Left hindlimb (tissue), 1 donor: ENCODE measurements at regions not wholly inside any gene's neighbourhood (a gene's known extent, or its start where the extent isn't known, plus 50 kb on each side); places are given as distances from the start of the nearest gene placed in this dataset.

Experiments used
- DNase-seq: peaks from one replicate; pipeline ENCODE4 v3.0.0-alpha.2; 2018

DNA sequence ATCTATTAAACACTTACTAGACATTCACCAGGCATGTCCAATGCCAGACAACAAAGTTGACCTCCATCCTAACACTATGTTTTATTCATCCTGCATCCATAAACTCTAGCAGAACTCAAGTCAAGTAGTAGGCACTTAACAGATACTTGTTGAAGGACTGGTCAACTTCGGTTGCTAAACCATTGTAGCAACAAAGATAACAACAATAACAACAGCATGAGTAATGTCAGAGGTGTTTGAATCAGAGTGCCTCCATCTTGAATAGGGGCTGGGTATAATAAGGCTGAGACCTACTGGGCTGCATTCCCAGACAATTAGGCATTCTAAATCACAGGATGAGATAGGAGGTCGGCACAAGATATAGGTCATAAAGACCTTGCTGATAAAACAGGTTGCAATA is 180.5 kb upstream of the ZNF462 start:
- DNase-seq = no peak

DNA sequence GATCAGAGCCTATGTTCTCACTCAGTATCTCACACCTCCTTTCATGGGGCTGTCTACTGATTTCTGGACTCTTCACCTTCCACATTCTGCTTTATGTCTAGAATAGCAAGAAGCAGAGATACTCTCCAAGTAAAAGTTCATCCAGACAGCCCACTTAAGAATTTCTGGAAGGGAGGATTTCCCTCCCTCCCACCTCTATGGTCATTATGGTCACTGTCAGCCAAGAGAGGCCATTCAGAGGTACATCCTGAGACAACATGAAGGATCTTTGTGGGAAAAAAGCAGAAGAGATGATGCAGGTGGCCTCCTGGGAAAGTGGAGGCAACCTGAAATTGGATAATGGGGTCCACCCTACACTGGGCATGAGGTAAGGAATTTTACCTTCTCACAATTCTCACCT is 179.5 kb upstream of the ZNF462 start:
- DNase-seq = no peak

DNA sequence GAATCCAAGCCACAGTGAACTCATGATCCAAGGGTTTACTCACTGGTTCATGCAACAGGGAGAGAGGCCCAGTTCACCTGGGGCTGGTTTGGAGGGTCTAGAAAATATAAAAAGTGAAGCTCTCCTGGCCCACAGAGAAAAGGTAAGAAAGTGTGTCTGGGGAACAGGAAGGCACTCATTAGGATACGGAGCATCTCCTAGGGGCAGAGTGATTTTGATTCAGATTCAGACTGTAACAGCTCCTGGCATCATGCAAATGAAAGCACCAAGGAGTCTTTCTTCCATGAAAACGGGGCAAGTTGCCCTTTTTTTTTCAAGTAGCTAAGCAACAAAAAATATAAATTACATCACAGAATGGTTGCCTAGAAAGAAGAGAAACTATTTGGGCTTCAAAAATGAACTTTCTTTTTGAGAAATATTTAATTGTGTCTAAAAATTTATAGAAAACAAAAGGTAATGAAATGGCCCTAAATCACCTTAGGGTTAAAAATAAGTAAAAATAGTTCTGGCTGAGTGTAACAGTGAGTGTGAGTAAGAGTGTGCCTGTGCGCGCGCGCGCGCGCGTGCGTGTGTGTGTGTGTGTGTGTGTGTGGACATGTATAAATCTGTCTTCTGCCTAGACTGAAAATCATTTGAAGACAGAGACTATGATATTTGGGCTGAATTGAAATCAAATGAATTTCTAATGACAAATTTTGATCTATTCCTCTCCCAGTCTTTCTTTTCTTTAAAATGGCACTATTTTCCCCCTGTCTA is 177.8 kb upstream of the ZNF462 start:
- DNase-seq = no peak

DNA sequence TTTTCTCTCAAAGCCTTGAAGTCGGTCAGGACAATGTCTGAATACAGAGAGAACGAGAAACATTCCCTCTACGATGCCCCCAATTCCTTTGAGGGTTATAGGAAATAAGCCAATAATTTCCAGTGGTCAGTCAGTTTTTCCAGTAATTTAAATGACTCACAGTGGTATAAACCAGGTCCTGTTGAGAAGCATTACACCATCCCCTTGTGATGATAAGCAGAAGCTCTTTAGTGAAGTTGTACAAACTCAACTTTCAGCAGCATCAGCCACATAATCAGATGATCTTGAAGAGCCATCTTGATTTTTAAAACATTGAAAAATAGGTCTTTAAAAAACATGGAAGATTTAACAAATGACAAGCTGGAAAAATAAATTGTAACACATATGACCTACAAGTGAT is 173.9 kb upstream of the ZNF462 start:
- no peak for DNase-seq

DNA sequence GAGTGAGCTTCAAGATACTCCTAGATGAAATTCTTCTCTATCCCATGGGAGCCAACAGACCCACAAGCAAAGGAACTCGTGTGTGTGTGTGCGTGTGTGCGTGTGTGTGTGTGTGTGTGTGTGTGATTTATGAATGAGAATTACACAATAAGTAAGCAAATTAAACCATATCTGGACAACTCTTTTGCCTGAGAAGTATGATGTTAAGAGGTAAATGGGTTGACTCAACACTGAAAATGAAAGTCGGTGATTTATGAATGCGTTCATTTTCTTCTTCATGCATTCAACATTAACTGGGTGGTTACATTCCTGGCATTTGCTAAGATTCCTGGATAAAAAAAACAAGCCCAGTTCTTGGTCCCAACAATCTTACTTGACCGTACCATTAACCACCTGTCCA is 171.3 kb upstream of the ZNF462 start:
- DNase-seq = no peak

DNA sequence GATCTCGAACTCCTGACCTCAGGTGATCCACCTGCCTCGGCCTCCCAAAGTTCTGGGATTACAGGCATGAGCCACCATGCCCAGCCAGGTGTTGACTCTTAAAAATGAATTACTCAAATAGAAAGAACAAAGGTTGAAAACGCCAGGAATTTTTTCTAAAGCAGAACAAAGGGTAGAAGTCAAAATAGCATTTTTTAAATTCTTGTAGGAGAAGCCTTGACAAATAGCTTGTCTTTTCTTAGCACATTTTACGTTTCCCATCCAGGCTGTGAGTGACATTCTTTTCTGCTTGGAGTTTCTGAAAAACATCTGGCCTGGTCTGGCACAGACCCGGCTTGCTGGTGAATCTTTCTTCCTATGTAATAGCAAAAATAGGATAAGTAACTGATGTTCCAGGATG is 169.4 kb upstream of the ZNF462 start:
- DNase-seq = no peak

DNA sequence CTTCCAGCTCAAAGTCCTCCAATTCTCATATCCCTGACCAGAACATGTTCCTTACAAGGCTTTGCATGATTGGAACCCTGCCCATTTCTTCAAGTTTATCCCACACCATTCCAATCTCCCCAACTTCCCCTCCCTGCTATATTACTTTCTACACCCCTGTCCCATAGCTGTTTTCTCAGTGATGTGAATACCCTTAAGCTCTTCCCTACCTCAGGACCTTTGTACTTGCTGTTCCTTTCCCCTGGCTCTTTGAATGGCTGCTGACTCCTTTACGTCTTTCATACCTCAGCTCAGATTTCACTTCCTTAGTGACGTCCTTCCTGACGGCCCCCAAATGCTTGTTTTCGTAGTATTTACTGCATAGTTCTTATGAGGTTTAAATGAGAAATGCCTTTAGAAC is 166.2 kb upstream of the ZNF462 start:
- no peak for DNase-seq

DNA sequence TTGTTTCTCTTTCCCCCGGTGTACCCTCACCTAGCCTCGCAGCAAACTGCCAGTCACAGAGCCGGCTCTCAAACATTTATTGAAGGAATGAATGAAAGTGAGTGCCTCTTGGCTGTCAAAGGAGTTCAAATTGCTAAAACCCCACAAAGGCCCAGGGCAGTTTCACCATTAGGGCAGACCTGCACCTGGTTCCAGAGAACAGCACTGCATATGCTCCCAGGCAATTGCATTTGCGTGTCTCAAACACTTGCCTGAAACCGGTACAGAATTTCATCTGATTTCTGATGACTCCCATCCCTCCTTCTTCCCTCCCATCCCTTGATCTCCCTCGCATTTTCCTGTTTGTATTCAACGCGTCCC is 165.6 kb upstream of the ZNF462 start:
- DNase-seq = peak; percentile 36

DNA sequence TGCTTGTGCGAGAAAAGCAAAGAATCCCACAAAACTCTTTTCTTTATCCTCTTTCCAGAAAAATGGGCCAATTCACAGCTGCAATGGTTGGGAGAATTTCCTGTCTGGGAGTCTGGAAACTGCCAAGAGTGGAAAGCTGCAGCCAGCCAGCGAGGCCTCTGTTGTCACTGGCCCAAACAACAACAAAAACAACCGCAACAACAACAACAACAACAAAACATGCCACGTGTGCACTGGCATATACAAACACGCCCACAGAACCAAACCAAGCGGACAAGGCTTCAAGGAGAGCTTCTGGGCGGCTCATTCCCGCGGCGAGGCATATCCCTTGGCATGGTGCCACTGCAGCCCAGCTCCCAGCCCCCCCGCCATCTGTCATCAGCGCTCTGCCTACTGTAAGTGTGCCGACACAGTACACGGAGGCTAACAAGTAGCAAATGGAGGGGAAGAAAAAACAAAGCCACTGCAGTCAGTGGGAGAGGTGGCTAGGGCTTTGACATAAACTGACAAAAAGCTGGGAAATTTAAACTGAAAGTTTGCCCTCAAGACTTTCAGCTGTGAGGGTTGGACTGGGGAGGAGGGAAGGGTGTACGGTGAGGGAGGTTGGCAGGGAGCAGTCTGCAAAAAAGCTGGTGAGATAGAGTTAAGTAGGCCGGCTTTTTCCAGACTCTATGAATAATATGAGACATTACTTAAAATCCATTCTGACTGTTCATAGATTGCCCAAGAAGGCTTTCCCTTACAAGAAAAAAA is 165.0 kb upstream of the ZNF462 start:
- peak; percentile 89 for DNase-seq

DNA sequence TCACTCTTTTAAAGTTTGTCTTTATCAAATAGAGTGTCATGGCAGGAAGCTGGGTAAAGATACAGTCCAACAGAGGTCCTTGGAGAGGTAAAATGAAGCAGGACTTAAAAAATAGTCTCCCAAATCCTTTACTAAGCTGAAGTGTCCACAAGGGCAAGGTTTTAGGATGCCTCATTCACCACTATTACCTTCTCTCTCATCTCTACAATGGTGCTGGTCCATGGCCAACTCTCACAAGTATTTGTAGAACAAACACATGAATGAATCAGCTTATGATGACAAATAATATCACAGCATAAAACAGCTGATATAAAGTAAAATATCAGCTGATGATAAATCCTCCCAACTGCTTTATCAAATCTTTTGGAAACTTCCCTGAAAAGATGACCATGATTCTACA is 162.3 kb upstream of the ZNF462 start:
- no peak for DNase-seq

DNA sequence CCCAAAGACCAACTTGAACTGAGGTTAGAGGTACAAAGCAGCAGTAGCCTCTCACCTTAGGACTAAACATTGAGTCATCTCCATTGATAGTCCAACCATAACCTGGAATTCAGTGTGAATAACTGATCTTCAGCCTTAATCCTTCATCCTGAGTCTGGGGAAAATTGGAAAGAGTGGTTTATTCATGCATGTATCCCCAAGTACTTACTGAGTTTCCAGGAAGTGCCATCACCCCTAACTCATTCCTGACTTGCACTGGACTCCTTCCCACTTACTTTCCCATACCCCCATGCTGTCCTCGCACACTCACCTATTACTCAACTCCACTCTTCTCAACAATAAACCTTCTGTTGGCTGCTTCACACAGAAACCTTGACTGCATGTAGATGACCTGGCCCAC is 161.4 kb upstream of the ZNF462 start:
- DNase-seq = no peak

DNA sequence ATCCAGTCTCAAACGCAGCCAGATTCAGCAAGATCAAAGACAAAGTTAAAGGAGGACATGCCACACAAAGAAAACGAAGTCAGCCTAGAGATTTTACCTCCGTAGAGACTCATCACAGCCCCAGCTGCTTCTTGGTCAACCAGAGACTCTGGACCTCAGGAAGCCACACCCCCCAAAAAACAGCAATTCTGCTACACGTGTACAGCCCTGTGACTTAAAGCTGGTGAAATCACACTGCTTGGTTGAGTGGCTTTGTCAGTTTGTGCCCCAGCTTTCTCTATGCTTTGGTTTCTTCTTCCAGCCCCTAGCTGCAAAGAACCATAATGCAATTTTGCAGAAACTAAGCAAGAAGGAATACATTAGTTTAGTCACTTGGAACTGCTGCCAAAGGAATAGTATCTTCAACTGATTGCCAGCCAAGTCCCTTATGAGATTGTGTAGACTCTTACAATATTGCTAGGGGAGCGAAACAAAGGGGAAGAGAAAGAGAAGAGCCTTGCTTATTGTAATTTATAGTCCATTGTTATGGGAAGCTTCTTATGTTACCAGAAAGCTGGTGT is 158.8 kb upstream of the ZNF462 start:
- DNase-seq = no peak

DNA sequence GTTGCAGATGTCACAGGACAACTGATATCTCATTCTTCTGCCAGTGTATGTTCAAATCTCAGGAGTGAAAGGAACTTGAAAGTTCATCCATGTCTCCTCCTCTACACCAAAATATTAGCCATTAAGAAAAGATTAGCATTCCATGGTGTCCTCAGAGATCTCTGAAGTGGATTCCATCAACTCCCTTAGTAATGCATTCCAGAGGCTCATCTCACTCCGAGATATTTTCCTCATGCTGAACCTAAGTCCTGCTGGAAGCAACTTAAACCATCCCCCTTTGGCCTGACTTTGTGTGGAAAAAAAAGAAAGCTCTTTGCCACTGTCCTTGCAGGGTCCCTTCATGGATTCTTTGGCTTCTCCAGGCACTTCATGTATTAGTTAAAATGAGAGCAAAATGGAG is 155.7 kb upstream of the ZNF462 start:
- no peak for DNase-seq

DNA sequence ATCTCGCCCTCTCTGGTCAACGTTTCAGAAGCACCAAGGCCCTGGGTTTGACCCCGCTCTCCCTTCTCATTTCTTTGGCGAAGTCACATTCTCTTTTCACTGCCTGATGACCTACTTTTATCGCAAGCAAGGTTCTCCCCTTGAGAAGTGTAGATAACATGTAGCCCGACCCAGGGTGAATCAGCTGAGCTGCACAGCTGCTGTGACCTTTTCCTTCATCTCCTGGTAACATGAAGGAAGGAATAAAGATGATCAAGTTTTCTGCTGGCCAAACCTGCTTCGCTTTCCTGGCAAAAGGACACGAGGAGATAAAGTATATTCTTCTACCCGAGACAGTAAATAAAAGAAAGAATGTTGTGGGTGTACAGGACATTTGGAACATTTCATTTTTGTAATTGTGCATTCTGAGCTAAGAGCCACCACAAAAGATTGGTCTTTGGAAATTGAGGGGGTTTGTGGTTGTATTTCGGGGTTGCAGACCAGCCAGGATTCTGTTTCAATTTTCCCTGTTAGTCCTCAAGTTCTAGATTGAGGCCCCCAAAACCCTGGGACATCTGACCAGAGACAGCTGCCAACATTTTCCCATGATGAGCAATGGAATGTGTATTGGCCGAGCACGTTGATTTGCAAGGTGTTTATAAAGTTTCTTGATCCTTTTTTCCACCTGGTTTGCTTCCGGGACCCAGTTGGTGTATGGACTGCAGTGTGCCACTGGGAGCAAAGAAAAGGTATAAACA is 155.1 kb upstream of the ZNF462 start:
- no peak for DNase-seq

DNA sequence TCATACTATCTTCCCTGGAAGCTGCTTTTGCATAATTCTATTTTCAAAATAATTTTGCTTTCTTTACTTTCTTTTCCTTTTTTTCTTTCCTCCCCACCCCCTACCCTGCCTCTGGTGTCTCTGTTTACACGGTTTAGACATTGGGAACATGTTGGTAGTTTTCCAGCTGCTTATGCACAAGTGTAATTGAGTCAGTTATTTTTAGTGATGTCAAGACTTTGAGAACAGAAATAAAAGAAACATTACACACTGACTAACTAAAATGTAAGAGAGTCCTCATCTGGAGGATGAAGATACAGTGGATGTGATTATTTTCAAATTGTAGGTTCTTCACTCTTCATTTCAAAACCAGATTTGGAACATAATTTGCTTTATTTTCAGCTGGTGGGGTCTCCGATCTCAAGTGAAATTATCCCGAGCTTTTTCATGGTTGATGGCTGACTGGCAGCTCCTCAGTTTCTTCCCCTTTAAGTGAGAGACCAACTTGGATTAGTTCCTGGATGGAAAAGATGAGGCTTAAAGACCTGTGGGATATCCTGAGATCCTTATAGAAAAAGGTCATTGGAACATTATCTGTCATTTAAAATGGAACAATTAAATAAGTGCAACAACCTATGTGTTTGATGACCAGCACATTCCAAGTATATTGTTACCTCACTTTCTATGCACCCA is 154.4 kb upstream of the ZNF462 start:
- DNase-seq = no peak

DNA sequence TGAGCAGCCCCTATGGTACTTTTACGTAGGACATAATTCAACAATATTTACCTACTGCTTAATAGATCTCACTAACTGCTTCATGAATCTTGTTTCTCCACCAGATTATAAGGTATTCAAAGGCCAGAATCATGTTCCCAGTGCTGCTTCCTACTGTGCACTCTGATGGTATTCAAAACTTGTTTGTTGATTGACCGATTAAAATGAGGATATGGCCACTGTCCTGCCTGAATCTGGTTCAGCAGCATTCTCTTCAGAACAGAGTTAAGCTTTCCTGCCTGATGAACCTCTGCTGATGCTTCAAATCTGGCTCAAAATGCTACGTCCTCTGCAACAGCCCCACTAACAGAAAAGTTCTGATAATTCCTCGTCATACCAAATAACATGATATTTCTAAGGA is 150.7 kb upstream of the ZNF462 start:
- DNase-seq = no peak

DNA sequence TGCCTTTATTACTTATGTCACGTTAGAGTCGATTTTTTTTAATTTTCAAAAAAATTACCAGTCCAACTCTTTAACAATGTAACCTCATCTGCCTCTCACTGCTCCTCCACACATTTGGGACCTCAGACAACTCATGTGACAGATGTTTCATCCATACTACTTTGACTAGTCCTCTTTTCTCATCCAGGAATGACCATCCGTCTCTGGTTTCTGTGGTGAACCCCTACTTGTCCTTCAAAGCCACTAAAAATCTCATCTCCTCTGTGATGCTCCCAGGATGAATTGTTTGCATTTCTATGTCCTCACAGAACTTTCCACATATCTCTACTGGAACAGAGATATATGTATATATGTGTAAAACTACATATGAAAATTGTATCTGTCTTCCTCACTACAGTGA is 149.8 kb upstream of the ZNF462 start:
- DNase-seq = no peak

DNA sequence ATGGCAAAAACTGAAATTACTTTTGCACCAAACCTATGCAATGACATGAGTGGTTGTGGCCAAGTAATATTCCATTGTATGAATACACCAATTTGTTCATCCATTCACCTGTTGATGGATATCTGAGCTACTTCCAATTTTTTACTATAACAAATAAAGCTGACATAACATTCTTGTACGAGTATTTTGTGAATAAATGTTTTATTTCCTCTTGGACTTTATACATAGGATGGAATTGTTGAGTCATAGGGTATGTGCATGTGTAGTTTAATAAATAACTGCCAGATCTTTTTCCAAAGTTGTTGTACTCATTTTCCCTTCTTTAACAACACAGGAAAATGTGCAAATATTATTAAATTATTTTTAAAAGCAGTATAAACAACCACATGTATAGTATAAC is 146.1 kb upstream of the ZNF462 start:
- no peak for DNase-seq

DNA sequence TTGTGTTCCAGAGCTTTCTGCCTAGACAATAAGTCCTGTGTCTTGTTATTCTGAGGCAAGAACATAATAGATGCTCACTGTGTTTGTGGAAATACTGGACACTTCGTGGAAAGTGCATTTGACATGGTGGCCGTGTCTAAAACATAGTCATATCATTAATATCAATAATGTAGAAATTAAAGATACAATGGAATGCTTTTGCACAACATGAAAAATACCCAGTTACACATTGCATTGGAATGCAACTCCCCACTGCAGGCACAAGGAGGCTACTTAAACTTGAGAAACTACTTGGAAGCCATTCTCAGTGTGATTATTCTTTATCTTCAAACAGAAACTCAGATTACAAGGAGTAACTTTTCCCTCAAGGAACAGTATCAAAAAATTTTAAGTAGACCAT is 145.3 kb upstream of the ZNF462 start:
- DNase-seq = no peak

DNA sequence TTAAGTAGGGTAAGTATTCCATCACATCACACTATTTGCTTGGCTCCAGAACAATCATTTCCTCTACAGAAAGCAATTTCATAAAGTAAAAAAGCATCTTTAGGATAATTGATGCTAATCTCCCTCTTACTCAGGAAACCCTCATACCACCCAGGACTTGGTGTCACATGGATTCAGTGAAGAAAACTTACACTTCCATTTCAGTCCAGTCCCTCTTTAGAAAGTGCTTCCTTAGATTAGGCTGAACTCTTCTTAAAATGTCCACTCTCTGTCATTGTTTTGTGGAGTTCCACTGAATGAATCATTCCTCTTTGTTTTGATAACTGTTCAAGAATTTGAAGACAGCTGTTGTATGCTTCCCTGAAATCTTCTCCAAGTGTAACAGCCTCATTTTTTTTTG is 144.0 kb upstream of the ZNF462 start:
- no peak for DNase-seq

DNA sequence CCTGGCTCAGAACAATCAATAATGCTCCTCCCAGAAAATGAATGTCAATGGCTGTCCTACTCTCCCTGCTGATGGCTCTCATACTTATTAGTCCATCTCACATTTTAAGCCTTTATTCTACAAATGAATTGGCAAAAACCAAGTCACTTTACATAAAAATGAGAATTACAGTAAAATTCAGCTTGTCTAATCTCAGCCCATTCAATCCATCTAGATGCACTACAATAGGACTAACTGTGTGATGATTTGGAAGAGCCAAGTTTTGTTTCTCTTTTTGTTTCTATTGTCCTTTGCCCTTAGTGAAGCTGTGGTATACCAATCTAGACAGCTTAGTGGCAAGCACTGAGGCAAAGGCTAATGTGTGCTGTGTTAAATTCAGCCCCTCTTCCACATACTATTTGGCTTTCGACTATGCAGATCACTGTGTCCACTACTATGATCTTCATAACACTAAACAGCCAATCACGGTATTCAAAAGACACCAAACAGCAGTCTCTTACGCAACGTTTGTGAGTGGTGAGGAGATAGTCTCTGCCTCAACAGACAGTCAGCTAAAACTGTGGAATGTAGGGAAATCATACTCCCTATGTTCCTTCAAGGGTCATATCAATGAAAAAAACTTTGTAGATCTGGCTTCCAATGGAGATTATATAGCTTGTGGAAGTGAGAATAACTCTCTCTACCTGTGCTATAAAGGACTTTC is 140.8 kb upstream of the ZNF462 start:
- no peak for DNase-seq

DNA sequence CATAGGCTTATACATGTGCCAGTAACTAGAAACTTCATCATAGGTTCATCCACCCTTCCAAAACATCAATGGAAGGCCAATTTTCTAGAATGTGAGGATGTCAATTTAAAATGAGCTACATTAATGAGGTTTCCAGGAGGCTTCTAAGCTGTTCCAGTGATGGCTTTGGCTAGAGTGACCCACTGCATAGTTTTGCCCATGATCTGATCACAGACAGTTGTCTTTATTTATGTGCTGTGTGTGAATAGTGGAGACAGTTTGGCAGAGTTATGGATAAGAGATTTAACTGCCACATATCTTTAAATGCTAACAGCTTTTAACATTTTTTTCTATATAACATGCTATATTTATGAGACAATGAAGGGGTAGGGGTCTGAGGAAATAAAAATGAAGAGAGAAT is 139.0 kb upstream of the ZNF462 start:
- no peak for DNase-seq

DNA sequence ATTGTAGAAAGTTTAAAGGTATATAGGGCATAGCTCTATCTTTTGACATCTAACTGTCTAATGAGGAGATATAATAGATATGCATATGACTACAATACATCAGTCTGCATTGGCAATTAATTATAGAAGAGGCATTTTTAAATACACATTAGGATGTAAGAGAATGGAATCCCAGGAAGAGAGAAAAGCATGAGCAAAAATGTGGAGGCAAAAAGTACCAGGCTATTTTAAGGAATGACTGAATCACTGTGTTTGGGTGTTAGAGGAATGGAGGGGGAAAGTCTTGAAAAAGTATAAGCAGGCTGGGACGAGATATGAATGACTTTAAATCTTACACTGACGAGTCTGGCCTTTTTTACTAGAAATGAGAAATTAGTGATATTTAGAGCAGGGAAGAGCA is 138.4 kb upstream of the ZNF462 start:
- no peak for DNase-seq
